ENCODE measurements at regions not wholly inside any gene's neighbourhood (a gene's known extent, or its start where the extent isn't known, plus 50 kb on each side); places are given as distances from the start of the nearest gene placed in this dataset.

DNA sequence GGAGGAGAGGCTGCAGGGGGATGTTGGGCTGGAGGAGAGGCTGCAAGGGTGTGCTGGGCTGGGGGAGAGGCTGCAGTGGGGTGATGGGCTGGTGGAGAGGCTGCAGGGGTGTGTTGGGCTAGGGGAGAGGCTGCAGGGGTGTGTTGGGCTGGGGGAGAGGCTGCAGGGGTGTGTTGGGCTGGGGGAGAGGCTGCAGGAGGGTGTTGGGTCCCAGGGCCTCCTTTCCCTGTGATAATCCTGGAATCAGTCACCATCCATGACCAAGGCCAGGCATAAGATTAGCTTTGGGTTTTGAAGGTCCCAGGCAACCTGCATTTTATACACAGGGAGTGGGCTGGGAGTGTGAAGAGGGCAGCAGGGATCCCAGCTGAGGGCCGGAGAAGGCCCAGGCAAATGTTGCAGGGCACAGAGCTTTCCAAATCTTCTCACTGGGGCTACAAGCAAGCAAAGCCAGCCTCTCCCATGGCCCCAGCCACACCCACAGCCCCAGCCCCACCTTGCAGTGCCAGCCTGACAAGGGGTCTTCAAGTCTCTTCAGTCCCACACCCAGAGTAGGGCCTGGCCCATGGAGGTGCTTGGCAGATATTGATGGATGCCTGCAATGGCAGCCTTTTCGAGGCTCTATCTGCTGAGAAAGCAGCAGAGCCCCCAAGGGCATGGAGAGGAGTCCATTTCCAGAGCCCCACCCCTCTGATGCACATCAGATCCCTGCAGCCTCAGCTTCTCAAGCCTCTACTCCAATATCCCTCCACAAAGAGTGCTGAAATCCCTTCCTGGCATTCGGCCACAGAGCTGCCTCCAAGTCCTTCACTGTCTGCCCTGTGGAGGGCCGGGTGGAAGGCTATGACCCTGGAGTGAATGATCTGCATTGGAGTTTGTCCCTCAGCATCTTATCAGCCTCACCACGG is 50.3 kb upstream of the GLI2 start:
- no peak for DNase-seq
- Mint-ChIP-seq H3K27ac (no peak overlapping the region), H3K4me3 (no peak overlapping the region), H3K27me3 (ENCODE audit: low read depth, poor library complexity) (peaks cover 82% of the 10 kb centered on the region), H3K9me3 (no peaks in the 10 kb centered on the region), H3K36me3 (ENCODE audit: low read depth) (no peaks in the 10 kb centered on the region), H3K4me1 (no peaks in the 10 kb centered on the region)
- no peak for TF ChIP-seq CTCF (IDR thresholded peaks at IDR 0.05)
